HL-60 (cell line): ENCODE measurements at regions not wholly inside any gene's neighbourhood (a gene's known extent, or its start where the extent isn't known, plus 50 kb on each side); places are given as distances from the start of the nearest gene placed in this dataset.

ENCODE experiments used
- DNase-seq, 2 experiments: peaks; one replicate each; pipeline ENCODE4 v3.0.0-alpha.2; 2010 to 2020; ENCODE audit warnings: low read depth in 1 of 2, low spot score in 1 of 2
- H3K27ac ChIP-seq: fragments of 250-450 bp; sonication (Bioruptor Pico); replicated peaks from 2 replicates; pipeline ENCODE4 v1.5.1; 2020; ENCODE audit warnings: mild to moderate bottlenecking, moderate library complexity
- H3K27me3 ChIP-seq: fragments of 250-450 bp; sonication (Bioruptor Pico); 2 replicates; pipeline ENCODE4 v1.5.1; 2021; ENCODE audit warnings: mild to moderate bottlenecking, moderate library complexity; ENCODE audit not compliant: insufficient read depth, poor library complexity, severe bottlenecking
- H3K4me3 ChIP-seq: replicated peaks from 2 replicates; pipeline ENCODE4 v1.5.1; 2011; ENCODE audit warnings: mild to moderate bottlenecking, control low read depth, low read length; ENCODE audit not compliant: insufficient read depth
- CTCF ChIP-seq: IDR thresholded peaks from one replicate; pipeline ENCODE4 v1.5.1; 2011; ENCODE audit warnings: low read length, control low read depth, inconsistent platforms; ENCODE audit not compliant: insufficient read depth
- GABPA ChIP-seq: IDR thresholded peaks from 2 replicates; pipeline ENCODE4 v1.6.1; 2012; ENCODE audit warnings: low read depth
- POLR2AphosphoS5 ChIP-seq: IDR thresholded peaks from 2 replicates; pipeline ENCODE4 v1.6.1; 2012; ENCODE audit warnings: low read depth
- REST ChIP-seq: IDR thresholded peaks from 2 replicates; pipeline ENCODE4 v1.6.1; 2012; ENCODE audit warnings: low read depth; ENCODE audit not compliant: insufficient replicate concordance
- SPI1 ChIP-seq: IDR thresholded peaks from 2 replicates; pipeline ENCODE4 v1.6.1; 2012; ENCODE audit warnings: low read depth, mild to moderate bottlenecking, borderline replicate concordance

- Histone ChIP-seq H3K27me3 (no peaks in the 10 kb centered on the region), H3K27ac (no peak overlapping the region), H3K4me3 (no peak overlapping the region)
- DNase-seq = no peak
- TF ChIP-seq REST (no peak), CTCF (no peak), POLR2AphosphoS5 (no peak), GABPA (no peak), SPI1 (no peak)
Observed at GRCh38 chr7:40916813-40917212, 782.0 kb downstream of the SUGCT start.

- TF ChIP-seq REST (no peak), GABPA (no peak), SPI1 (no peak), POLR2AphosphoS5 (no peak), CTCF (no peak)
- H3K27ac ChIP-seq = no peak overlapping the region
- H3K27me3 ChIP-seq = no peaks in the 10 kb centered on the region
- H3K4me3 ChIP-seq = no peak overlapping the region
- DNase-seq = no peak
Observed at GRCh38 chr7:40915071-40915470, 780.3 kb downstream of the SUGCT start.
